Stimulated activated effector memory CD8-positive, alpha-beta T cell treated with anti-CD3 and anti-CD28 coated beads, Interleukin-12 subunit alpha, Interleukin-12 subunit beta, amount 100 ng/mL, for 72 hours (primary cell): ENCODE measurements at regions not wholly inside any gene's neighbourhood (a gene's known extent, or its start where the extent isn't known, plus 50 kb on each side); places are given as distances from the start of the nearest gene placed in this dataset.
A peak's percentile ranks its signal among the peaks of the same experiment; 100 is the strongest.

Experiments
- ATAC-seq: fragments of 150-1000 bp; cut with Tn5 transposase; 2 replicates; pipeline ENCODE4 v1.10.0; 2021
- DNase-seq, 2 donors: peaks; one replicate each; pipeline ENCODE4 v3.0.0; 2021 to 2022; ENCODE audit warnings: low spot score in 2 of 2
- H3K27ac Mint-ChIP-seq: one replicate; pipeline ENCODE4 v1.8.0; 2022; ENCODE audit warnings: mild to moderate bottlenecking, mixed read lengths
- H3K36me3 Mint-ChIP-seq: one replicate; pipeline ENCODE4 v1.8.0; 2022; ENCODE audit warnings: mild to moderate bottlenecking, mixed read lengths
- H3K4me1 Mint-ChIP-seq: one replicate; pipeline ENCODE4 v1.8.0; 2022; ENCODE audit warnings: mixed read lengths
- H3K4me3 Mint-ChIP-seq: one replicate; pipeline ENCODE4 v1.8.0; 2022; ENCODE audit warnings: mild to moderate bottlenecking, mixed read lengths
- H3K9me3 Mint-ChIP-seq: one replicate; pipeline ENCODE4 v1.8.0; 2022; ENCODE audit warnings: mixed read lengths

GRCh38 chr2:224276251-224276650 is 125.7 kb downstream of the FAM124B start:
- H3K4me3 Mint-ChIP-seq, result no peak overlapping the region
- ATAC-seq, result no peak

GRCh38 chr2:224272237-224272910 is 129.5 kb downstream of the FAM124B start:
- no peak overlapping the region for H3K4me3 Mint-ChIP-seq
- ATAC-seq, result no peak
- no peak overlapping the region for H3K27ac Mint-ChIP-seq
- H3K36me3 Mint-ChIP-seq, result no peaks in the 10 kb centered on the region
- DNase-seq, result no peak
- H3K4me1 Mint-ChIP-seq, result no peaks in the 10 kb centered on the region
- no peaks in the 10 kb centered on the region for H3K9me3 Mint-ChIP-seq

More at GRCh38 chr2:224276251-224276650, 125.7 kb downstream of the FAM124B start:
- no peaks in the 10 kb centered on the region for H3K4me1 Mint-ChIP-seq
- no peak overlapping the region for H3K27ac Mint-ChIP-seq
- H3K36me3 Mint-ChIP-seq, result no peaks in the 10 kb centered on the region
- H3K9me3 Mint-ChIP-seq, result no peaks in the 10 kb centered on the region
- no peak for DNase-seq

- Mint-ChIP-seq H3K27ac (no peak overlapping the region), H3K4me1 (no peaks in the 10 kb centered on the region)
- DNase-seq, result no peak
These were observed 130.2 kb downstream of the FAM124B start for GRCh38 chr2:224271617-224272236.

GRCh38 chr2:224268441-224268840 is 133.5 kb downstream of the FAM124B start:
- no peak overlapping the region for H3K27ac Mint-ChIP-seq
- no peaks in the 10 kb centered on the region for H3K36me3 Mint-ChIP-seq
- no peaks in the 10 kb centered on the region for H3K9me3 Mint-ChIP-seq
- ATAC-seq (no peak), DNase-seq (no peak)
- H3K4me3 Mint-ChIP-seq, result no peak overlapping the region
- no peaks in the 10 kb centered on the region for H3K4me1 Mint-ChIP-seq

More at GRCh38 chr2:224271617-224272236, 130.2 kb downstream of the FAM124B start:
- H3K4me3 Mint-ChIP-seq, result no peak overlapping the region
- no peaks in the 10 kb centered on the region for H3K9me3 Mint-ChIP-seq
- no peaks in the 10 kb centered on the region for H3K36me3 Mint-ChIP-seq
- ATAC-seq, result peak; percentile 32

- no peaks in the 10 kb centered on the region for H3K9me3 Mint-ChIP-seq
- no peak overlapping the region for H3K27ac Mint-ChIP-seq
- no peaks in the 10 kb centered on the region for H3K36me3 Mint-ChIP-seq
- DNase-seq, result no peak
- H3K4me3 Mint-ChIP-seq, result no peak overlapping the region
- peaks cover 6% of the 10 kb centered on the region for H3K4me1 Mint-ChIP-seq
- no peak for ATAC-seq
These were observed 137.6 kb downstream of the FAM124B start for GRCh38 chr2:224264259-224264658.

GRCh38 chr2:224263571-224264043 is 138.3 kb downstream of the FAM124B start:
- H3K9me3 Mint-ChIP-seq, result no peaks in the 10 kb centered on the region
- no peaks in the 10 kb centered on the region for H3K36me3 Mint-ChIP-seq
- no peak for ATAC-seq
- no peak overlapping the region for H3K27ac Mint-ChIP-seq
- no peak overlapping the region for H3K4me3 Mint-ChIP-seq
- no peak for DNase-seq
- H3K4me1 Mint-ChIP-seq, result peaks cover 6% of the 10 kb centered on the region

- Mint-ChIP-seq H3K4me3 (no peak overlapping the region), H3K9me3 (no peaks in the 10 kb centered on the region), H3K36me3 (no peaks in the 10 kb centered on the region), H3K4me1 (peaks cover 6% of the 10 kb centered on the region), H3K27ac (no peak overlapping the region)
- DNase-seq (no peak), ATAC-seq (no peak)
These were observed 140.6 kb downstream of the FAM124B start for GRCh38 chr2:224261326-224261725.

- H3K9me3 Mint-ChIP-seq, result no peaks in the 10 kb centered on the region
- no peak for ATAC-seq
- no peak overlapping the region for H3K27ac Mint-ChIP-seq
- DNase-seq, result no peak
- H3K4me1 Mint-ChIP-seq, result peaks cover 6% of the 10 kb centered on the region
- no peaks in the 10 kb centered on the region for H3K36me3 Mint-ChIP-seq
- H3K4me3 Mint-ChIP-seq, result no peak overlapping the region
These were observed 141.4 kb downstream of the FAM124B start for GRCh38 chr2:224260372-224261020.

- H3K4me3 Mint-ChIP-seq, result no peak overlapping the region
- no peaks in the 10 kb centered on the region for H3K36me3 Mint-ChIP-seq
- no peak for ATAC-seq
- DNase-seq, result no peak
- peaks cover 6% of the 10 kb centered on the region for H3K4me1 Mint-ChIP-seq
- no peaks in the 10 kb centered on the region for H3K9me3 Mint-ChIP-seq
- H3K27ac Mint-ChIP-seq, result no peak overlapping the region
These were observed 142.1 kb downstream of the FAM124B start for GRCh38 chr2:224259831-224260230.

GRCh38 chr2:224258059-224258458 is 143.8 kb downstream of the FAM124B start:
- Mint-ChIP-seq H3K9me3 (no peaks in the 10 kb centered on the region), H3K36me3 (no peaks in the 10 kb centered on the region), H3K4me3 (no peak overlapping the region), H3K4me1 (peaks cover 6% of the 10 kb centered on the region), H3K27ac (no peak overlapping the region)
- DNase-seq, result no peak
- no peak for ATAC-seq

- ATAC-seq (no peak), DNase-seq (no peak)
- H3K36me3 Mint-ChIP-seq, result no peaks in the 10 kb centered on the region
- H3K27ac Mint-ChIP-seq, result no peak overlapping the region
- no peaks in the 10 kb centered on the region for H3K9me3 Mint-ChIP-seq
- H3K4me3 Mint-ChIP-seq, result no peak overlapping the region
- H3K4me1 Mint-ChIP-seq, result peaks cover 6% of the 10 kb centered on the region
These were observed 144.8 kb downstream of the FAM124B start for GRCh38 chr2:224257156-224257555.

GRCh38 chr2:224253464-224253863 is 148.4 kb downstream of the FAM124B start:
- Mint-ChIP-seq H3K27ac (no peak overlapping the region), H3K4me1 (no peaks in the 10 kb centered on the region), H3K4me3 (no peak overlapping the region), H3K9me3 (no peaks in the 10 kb centered on the region), H3K36me3 (no peaks in the 10 kb centered on the region)
- ATAC-seq, result no peak
- DNase-seq, result no peak

GRCh38 chr2:224252631-224253030 is 149.3 kb downstream of the FAM124B start:
- no peak overlapping the region for H3K4me3 Mint-ChIP-seq

GRCh38 chr2:224248944-224249371 is 152.9 kb downstream of the FAM124B start:
- no peaks in the 10 kb centered on the region for H3K36me3 Mint-ChIP-seq
- ATAC-seq, result no peak

More at GRCh38 chr2:224252631-224253030, 149.3 kb downstream of the FAM124B start:
- Mint-ChIP-seq H3K9me3 (no peaks in the 10 kb centered on the region), H3K27ac (no peak overlapping the region), H3K36me3 (no peaks in the 10 kb centered on the region), H3K4me1 (no peaks in the 10 kb centered on the region)
- no peak for ATAC-seq
- DNase-seq, result no peak

GRCh38 chr2:224242561-224242960 is 159.3 kb downstream of the FAM124B start:
- DNase-seq, result no peak
- H3K4me1 Mint-ChIP-seq, result no peaks in the 10 kb centered on the region
- no peak overlapping the region for H3K27ac Mint-ChIP-seq
- no peak for ATAC-seq
- no peaks in the 10 kb centered on the region for H3K36me3 Mint-ChIP-seq
- no peak overlapping the region for H3K4me3 Mint-ChIP-seq
- H3K9me3 Mint-ChIP-seq, result no peaks in the 10 kb centered on the region

More at GRCh38 chr2:224248944-224249371, 152.9 kb downstream of the FAM124B start:
- DNase-seq, result no peak
- no peak overlapping the region for H3K4me3 Mint-ChIP-seq
- H3K9me3 Mint-ChIP-seq, result no peaks in the 10 kb centered on the region
- H3K27ac Mint-ChIP-seq, result no peak overlapping the region
- no peaks in the 10 kb centered on the region for H3K4me1 Mint-ChIP-seq

GRCh38 chr2:224241812-224242211 is 160.1 kb downstream of the FAM124B start:
- no peak overlapping the region for H3K27ac Mint-ChIP-seq
- H3K4me3 Mint-ChIP-seq, result no peak overlapping the region
- no peaks in the 10 kb centered on the region for H3K36me3 Mint-ChIP-seq
- no peaks in the 10 kb centered on the region for H3K9me3 Mint-ChIP-seq
- DNase-seq (no peak), ATAC-seq (no peak)
- no peaks in the 10 kb centered on the region for H3K4me1 Mint-ChIP-seq
